ENCODE measurements at regions not wholly inside any gene's neighbourhood (a gene's known extent, or its start where the extent isn't known, plus 50 kb on each side); places are given as distances from the start of the nearest gene placed in this dataset.

GRCh38 chr4:133719098-133719497, 482.5 kb downstream of the PABPC4L start:
- no peak for ATAC-seq (ENCODE audit: low read depth)
- DNase-seq = no peak

GRCh38 chr4:133714211-133714610, 487.4 kb downstream of the PABPC4L start:
- Mint-ChIP-seq H3K36me3 (no peaks in the 10 kb centered on the region), H3K27me3 (no peaks in the 10 kb centered on the region), H3K4me1 (no peaks in the 10 kb centered on the region), H3K9me3 (no peaks in the 10 kb centered on the region), H3K27ac (no peak overlapping the region), H3K4me3 (no peak overlapping the region)
- no peak for DNase-seq
- POLR2A ChIA-PET = no interaction called here
- ATAC-seq (ENCODE audit: low read depth) = no peak

More at GRCh38 chr4:133719098-133719497, 482.5 kb downstream of the PABPC4L start:
- no peak overlapping the region for H3K27ac Mint-ChIP-seq
- no peaks in the 10 kb centered on the region for H3K36me3 Mint-ChIP-seq
- POLR2A ChIA-PET = no interaction called here
- no peaks in the 10 kb centered on the region for H3K9me3 Mint-ChIP-seq
- no peaks in the 10 kb centered on the region for H3K4me1 Mint-ChIP-seq
- H3K4me3 Mint-ChIP-seq = no peak overlapping the region
- H3K27me3 Mint-ChIP-seq = no peaks in the 10 kb centered on the region

- Mint-ChIP-seq H3K27ac (no peak overlapping the region), H3K27me3 (no peaks in the 10 kb centered on the region), H3K4me3 (no peak overlapping the region), H3K36me3 (no peaks in the 10 kb centered on the region), H3K4me1 (no peaks in the 10 kb centered on the region), H3K9me3 (peaks cover 1% of the 10 kb centered on the region)
- POLR2A ChIA-PET = no interaction called here
- DNase-seq (no peak), ATAC-seq (ENCODE audit: low read depth) (no peak)
Measured at GRCh38 chr4:133713340-133713739, 488.2 kb downstream of the PABPC4L start.

GRCh38 chr4:133711817-133712216, 489.8 kb downstream of the PABPC4L start:
- ATAC-seq (ENCODE audit: low read depth) = no peak

GRCh38 chr4:133694416-133694815, 507.2 kb downstream of the PABPC4L start:
- Mint-ChIP-seq H3K27me3 (no peaks in the 10 kb centered on the region), H3K9me3 (peaks cover 3% of the 10 kb centered on the region), H3K4me3 (no peak overlapping the region), H3K27ac (no peak overlapping the region), H3K36me3 (no peaks in the 10 kb centered on the region), H3K4me1 (no peaks in the 10 kb centered on the region)
- DNase-seq (no peak), ATAC-seq (ENCODE audit: low read depth) (no peak)
- POLR2A ChIA-PET = no interaction called here

More at GRCh38 chr4:133711817-133712216, 489.8 kb downstream of the PABPC4L start:
- POLR2A ChIA-PET = no interaction called here
- no peaks in the 10 kb centered on the region for H3K27me3 Mint-ChIP-seq
- H3K36me3 Mint-ChIP-seq = no peaks in the 10 kb centered on the region
- H3K4me3 Mint-ChIP-seq = no peak overlapping the region
- H3K9me3 Mint-ChIP-seq = peaks cover 1% of the 10 kb centered on the region
- DNase-seq = no peak
- H3K27ac Mint-ChIP-seq = no peak overlapping the region
- H3K4me1 Mint-ChIP-seq = no peaks in the 10 kb centered on the region

GRCh38 chr4:133683967-133684366, 517.6 kb downstream of the PABPC4L start:
- no peaks in the 10 kb centered on the region for H3K36me3 Mint-ChIP-seq

GRCh38 chr4:133668061-133668851, 519.2 kb downstream of the PCDH10 start:
- no peak overlapping the region for H3K27ac Mint-ChIP-seq
- H3K4me3 Mint-ChIP-seq = no peak overlapping the region
- no peaks in the 10 kb centered on the region for H3K27me3 Mint-ChIP-seq
- DNase-seq (no peak), ATAC-seq (ENCODE audit: low read depth) (no peak)
- no peaks in the 10 kb centered on the region for H3K36me3 Mint-ChIP-seq
- POLR2A ChIA-PET = no interaction called here
- no peaks in the 10 kb centered on the region for H3K4me1 Mint-ChIP-seq
- peaks cover 1% of the 10 kb centered on the region for H3K9me3 Mint-ChIP-seq

More at GRCh38 chr4:133683967-133684366, 517.6 kb downstream of the PABPC4L start:
- DNase-seq = no peak
- POLR2A ChIA-PET = no interaction called here
- Mint-ChIP-seq H3K9me3 (peaks cover 6% of the 10 kb centered on the region), H3K4me3 (no peak overlapping the region), H3K4me1 (no peaks in the 10 kb centered on the region), H3K27me3 (no peaks in the 10 kb centered on the region), H3K27ac (no peak overlapping the region)
- ATAC-seq (ENCODE audit: low read depth) = no peak

GRCh38 chr4:133647206-133647605, 498.1 kb downstream of the PCDH10 start:
- ATAC-seq (ENCODE audit: low read depth) (no peak), DNase-seq (no peak)
- POLR2A ChIA-PET = no interaction called here

GRCh38 chr4:133641191-133641590, 492.1 kb downstream of the PCDH10 start:
- POLR2A ChIA-PET = no interaction called here
- no peaks in the 10 kb centered on the region for H3K27me3 Mint-ChIP-seq
- H3K36me3 Mint-ChIP-seq = no peaks in the 10 kb centered on the region
- no peak overlapping the region for H3K4me3 Mint-ChIP-seq
- DNase-seq = no peak
- no peaks in the 10 kb centered on the region for H3K9me3 Mint-ChIP-seq
- ATAC-seq (ENCODE audit: low read depth) = no peak
- H3K27ac Mint-ChIP-seq = no peak overlapping the region
- no peaks in the 10 kb centered on the region for H3K4me1 Mint-ChIP-seq

More at GRCh38 chr4:133647206-133647605, 498.1 kb downstream of the PCDH10 start:
- Mint-ChIP-seq H3K9me3 (no peaks in the 10 kb centered on the region), H3K27ac (no peak overlapping the region), H3K4me3 (no peak overlapping the region), H3K27me3 (no peaks in the 10 kb centered on the region), H3K36me3 (no peaks in the 10 kb centered on the region), H3K4me1 (no peaks in the 10 kb centered on the region)

GRCh38 chr4:133638751-133639150, 489.7 kb downstream of the PCDH10 start:
- H3K4me3 Mint-ChIP-seq = no peak overlapping the region
- H3K9me3 Mint-ChIP-seq = no peaks in the 10 kb centered on the region
- no peak for ATAC-seq (ENCODE audit: low read depth)
- POLR2A ChIA-PET = no interaction called here
- H3K4me1 Mint-ChIP-seq = no peaks in the 10 kb centered on the region
- DNase-seq = no peak
- H3K27me3 Mint-ChIP-seq = no peaks in the 10 kb centered on the region
- H3K27ac Mint-ChIP-seq = no peak overlapping the region
- no peaks in the 10 kb centered on the region for H3K36me3 Mint-ChIP-seq

GRCh38 chr4:133637161-133637560, 488.1 kb downstream of the PCDH10 start:
- POLR2A ChIA-PET = no interaction called here
- no peaks in the 10 kb centered on the region for H3K36me3 Mint-ChIP-seq
- DNase-seq (no peak), ATAC-seq (ENCODE audit: low read depth) (no peak)
- H3K9me3 Mint-ChIP-seq = no peaks in the 10 kb centered on the region
- H3K27ac Mint-ChIP-seq = no peak overlapping the region
- H3K4me1 Mint-ChIP-seq = no peaks in the 10 kb centered on the region
- no peak overlapping the region for H3K4me3 Mint-ChIP-seq
- no peaks in the 10 kb centered on the region for H3K27me3 Mint-ChIP-seq

- Mint-ChIP-seq H3K27me3 (no peaks in the 10 kb centered on the region), H3K4me1 (no peaks in the 10 kb centered on the region), H3K4me3 (no peak overlapping the region), H3K36me3 (no peaks in the 10 kb centered on the region), H3K27ac (no peak overlapping the region), H3K9me3 (peaks cover 2% of the 10 kb centered on the region)
- DNase-seq (no peak), ATAC-seq (ENCODE audit: low read depth) (no peak)
- POLR2A ChIA-PET = no interaction called here
Measured at GRCh38 chr4:133624744-133625143, 475.6 kb downstream of the PCDH10 start.

GRCh38 chr4:133623847-133624246, 474.8 kb downstream of the PCDH10 start:
- H3K27me3 Mint-ChIP-seq = no peaks in the 10 kb centered on the region
- POLR2A ChIA-PET = no interaction called here

GRCh38 chr4:133621628-133622027, 472.5 kb downstream of the PCDH10 start:
- DNase-seq (no peak), ATAC-seq (ENCODE audit: low read depth) (no peak)
- no peaks in the 10 kb centered on the region for H3K27me3 Mint-ChIP-seq
- POLR2A ChIA-PET = no interaction called here
- H3K27ac Mint-ChIP-seq = no peak overlapping the region
- H3K4me1 Mint-ChIP-seq = no peaks in the 10 kb centered on the region
- H3K9me3 Mint-ChIP-seq = no peaks in the 10 kb centered on the region
- H3K4me3 Mint-ChIP-seq = no peak overlapping the region
- no peaks in the 10 kb centered on the region for H3K36me3 Mint-ChIP-seq

More at GRCh38 chr4:133623847-133624246, 474.8 kb downstream of the PCDH10 start:
- Mint-ChIP-seq H3K36me3 (no peaks in the 10 kb centered on the region), H3K27ac (no peak overlapping the region), H3K4me3 (no peak overlapping the region), H3K4me1 (no peaks in the 10 kb centered on the region), H3K9me3 (no peaks in the 10 kb centered on the region)
- DNase-seq = no peak
- ATAC-seq (ENCODE audit: low read depth) = no peak

Measured in activated naive CD8-positive, alpha-beta T cell treated with anti-CD3 and anti-CD28 coated beads, Interleukin-2, amount 10 ng/mL, durations not matched to agents 7 days and 5 days (primary cell).